ENCODE measurements at regions not wholly inside any gene's neighbourhood (a gene's known extent, or its start where the extent isn't known, plus 50 kb on each side); places are given as distances from the start of the nearest gene placed in this dataset.

DNA sequence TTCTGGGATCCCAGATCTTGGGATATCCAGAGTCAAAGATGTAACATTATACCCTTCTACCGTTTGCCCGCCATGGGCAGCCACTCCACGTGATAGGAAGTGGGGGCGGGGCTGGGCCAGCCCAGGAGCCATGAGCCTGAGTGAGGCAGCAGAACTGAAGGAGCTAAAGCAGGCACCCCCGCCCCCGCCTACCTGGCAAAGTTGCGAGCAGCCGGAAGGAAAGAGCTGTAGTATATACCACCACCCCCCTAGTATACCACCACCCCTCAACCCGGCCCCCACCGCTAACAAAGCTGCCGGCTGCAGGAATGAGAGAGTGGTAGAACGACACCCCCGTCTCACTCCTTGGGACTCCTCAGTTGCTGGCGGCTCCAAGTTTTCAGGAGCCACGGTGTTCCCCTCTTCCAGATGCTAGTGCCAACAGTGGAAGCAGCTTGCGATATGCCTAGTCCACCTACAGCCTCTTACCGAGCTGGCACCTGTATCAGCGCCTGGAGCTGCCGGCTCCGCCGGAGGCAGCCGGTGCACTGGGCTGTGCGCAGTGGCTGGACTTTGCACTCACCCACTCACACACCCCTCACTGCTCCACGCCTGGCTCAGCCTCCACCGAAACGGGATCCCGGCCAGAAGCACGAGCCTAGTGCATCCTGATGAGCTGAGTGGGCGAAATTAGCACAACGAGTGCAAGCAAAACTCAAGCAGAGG, 230.7 kb upstream of the PRR20A start:
- H3K4me3 ChIP-seq (ENCODE audit: control insufficient read depth, low read depth, low read length): no peak overlapping the region
- DNase-seq (ENCODE audit: low read depth): no peak
- TF ChIP-seq, protein P1, sequence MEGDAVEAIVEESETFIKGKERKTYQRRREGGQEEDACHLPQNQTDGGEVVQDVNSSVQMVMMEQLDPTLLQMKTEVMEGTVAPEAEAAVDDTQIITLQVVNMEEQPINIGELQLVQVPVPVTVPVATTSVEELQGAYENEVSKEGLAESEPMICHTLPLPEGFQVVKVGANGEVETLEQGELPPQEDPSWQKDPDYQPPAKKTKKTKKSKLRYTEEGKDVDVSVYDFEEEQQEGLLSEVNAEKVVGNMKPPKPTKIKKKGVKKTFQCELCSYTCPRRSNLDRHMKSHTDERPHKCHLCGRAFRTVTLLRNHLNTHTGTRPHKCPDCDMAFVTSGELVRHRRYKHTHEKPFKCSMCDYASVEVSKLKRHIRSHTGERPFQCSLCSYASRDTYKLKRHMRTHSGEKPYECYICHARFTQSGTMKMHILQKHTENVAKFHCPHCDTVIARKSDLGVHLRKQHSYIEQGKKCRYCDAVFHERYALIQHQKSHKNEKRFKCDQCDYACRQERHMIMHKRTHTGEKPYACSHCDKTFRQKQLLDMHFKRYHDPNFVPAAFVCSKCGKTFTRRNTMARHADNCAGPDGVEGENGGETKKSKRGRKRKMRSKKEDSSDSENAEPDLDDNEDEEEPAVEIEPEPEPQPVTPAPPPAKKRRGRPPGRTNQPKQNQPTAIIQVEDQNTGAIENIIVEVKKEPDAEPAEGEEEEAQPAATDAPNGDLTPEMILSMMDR (conservative IDR thresholded peaks at IDR 0.05; ENCODE audit: control insufficient read depth, insufficient read depth, low read depth, low read length): no peak

DNA sequence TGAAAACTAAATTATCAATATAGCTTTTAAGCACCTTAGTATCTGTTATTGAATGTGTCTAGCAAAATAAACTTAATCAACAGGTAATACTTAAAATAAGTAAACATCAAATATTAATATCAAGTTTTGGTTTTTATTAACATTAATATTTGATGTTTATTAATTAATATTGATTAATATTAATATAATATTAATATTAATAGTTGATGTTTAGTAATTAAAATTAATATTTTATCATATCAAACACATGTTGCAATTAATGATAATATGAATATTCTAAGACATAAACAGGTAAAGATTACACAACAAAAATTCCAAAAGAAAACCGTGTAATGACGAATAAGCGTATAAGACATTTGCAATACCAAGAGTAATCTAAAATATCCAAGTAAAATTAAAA, 222.8 kb upstream of the PRR20A start:
- DNase-seq (ENCODE audit: low read depth): no peak
- no peak overlapping the region for H3K4me3 ChIP-seq (ENCODE audit: control insufficient read depth, low read depth, low read length)
- TF ChIP-seq, protein P1 (conservative IDR thresholded peaks at IDR 0.05; ENCODE audit: control insufficient read depth, insufficient read depth, low read depth, low read length): no peak

GRCh38 chr13:56923626-56924140, 217.0 kb upstream of the PRR20A start:
- TF ChIP-seq, protein P1 (conservative IDR thresholded peaks at IDR 0.05; ENCODE audit: control insufficient read depth, insufficient read depth, low read depth, low read length): no peak
- H3K4me3 ChIP-seq (ENCODE audit: control insufficient read depth, low read depth, low read length): no peak overlapping the region
- no peak for DNase-seq (ENCODE audit: low read depth)

DNA sequence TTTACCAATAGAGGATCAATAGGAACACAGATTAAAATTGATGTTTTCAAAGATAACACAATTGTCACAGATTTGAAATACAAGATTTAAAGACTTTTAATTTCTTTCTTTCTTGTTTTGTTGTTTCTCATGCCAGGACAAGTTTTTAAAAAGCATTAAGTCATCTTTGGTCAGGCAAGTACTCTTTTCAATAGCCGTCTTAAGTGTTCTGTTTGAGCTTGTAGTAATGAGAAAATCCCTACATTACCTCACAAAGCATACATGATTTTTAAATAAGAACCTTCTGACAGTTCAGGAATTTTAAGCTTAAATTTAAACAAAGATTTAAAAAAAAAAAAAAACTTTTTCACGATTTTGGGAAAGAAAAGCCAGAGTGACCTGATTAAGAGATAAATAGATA, 216.3 kb upstream of the PRR20A start:
- DNase-seq (ENCODE audit: low read depth): no peak
- no peak overlapping the region for H3K4me3 ChIP-seq (ENCODE audit: control insufficient read depth, low read depth, low read length)
- TF ChIP-seq, protein P1 (conservative IDR thresholded peaks at IDR 0.05; ENCODE audit: control insufficient read depth, insufficient read depth, low read depth, low read length): no peak

DNA sequence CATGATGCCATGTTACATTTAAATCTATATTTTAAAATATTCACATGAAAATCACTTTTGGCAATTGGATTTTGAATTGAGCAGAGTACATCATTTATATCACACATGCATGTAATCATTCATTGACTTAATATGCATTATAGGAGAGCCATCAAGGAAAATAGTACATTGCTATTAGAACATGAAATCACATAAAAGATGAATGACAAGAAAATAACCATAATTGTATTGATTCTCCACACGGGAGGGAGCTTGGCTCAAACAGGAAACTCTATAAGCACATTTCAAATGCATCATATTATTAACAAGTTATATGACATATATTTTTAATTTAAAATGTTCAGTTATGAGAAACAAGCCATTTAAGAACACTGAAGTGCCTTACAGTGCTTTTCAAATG, 208.6 kb upstream of the PRR20A start:
- DNase-seq (ENCODE audit: low read depth): no peak
- TF ChIP-seq, protein P1 (conservative IDR thresholded peaks at IDR 0.05; ENCODE audit: control insufficient read depth, insufficient read depth, low read depth, low read length): no peak
- H3K4me3 ChIP-seq (ENCODE audit: control insufficient read depth, low read depth, low read length): no peak overlapping the region

GRCh38 chr13:56953965-56954364, 186.8 kb upstream of the PRR20A start:
- TF ChIP-seq, protein P1 (conservative IDR thresholded peaks at IDR 0.05; ENCODE audit: control insufficient read depth, insufficient read depth, low read depth, low read length): no peak
- no peak overlapping the region for H3K4me3 ChIP-seq (ENCODE audit: control insufficient read depth, low read depth, low read length)
- no peak for DNase-seq (ENCODE audit: low read depth)

Measured in fibroblast of mammary gland (primary cell).